ENCODE measurements at regions not wholly inside any gene's neighbourhood (a gene's known extent, or its start where the extent isn't known, plus 50 kb on each side); places are given as distances from the start of the nearest gene placed in this dataset.

DNA sequence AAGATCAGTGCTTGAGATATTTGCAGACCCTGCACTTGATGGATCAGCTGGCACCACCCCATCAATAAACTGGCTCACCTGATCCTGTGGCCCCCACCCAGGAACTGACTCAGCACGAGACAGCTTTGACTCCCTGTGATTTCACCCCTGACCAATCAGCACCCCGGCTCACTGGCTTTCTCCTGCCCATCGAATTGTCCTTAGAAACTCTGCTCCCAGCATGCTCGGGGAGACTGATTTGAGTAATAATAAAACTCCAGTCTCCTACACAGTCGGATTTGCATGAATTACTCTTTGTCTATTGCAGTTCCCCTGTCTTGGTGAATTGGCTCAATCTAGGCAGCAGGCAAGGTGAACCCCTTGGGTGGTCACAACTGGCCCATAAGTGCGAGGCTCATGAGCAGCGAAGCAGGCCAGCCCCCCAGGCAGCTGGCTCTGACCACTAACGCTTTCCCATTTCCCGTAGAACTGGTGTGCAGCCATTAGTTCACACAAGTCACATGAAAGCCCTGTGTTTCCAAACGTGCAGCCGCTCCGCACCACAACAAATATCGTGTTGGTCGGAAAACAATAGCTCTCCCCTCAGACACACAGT is 79.6 kb downstream of the RSPH3 start:
- Histone ChIP-seq H3K9ac (ENCODE audit: low read depth, low read length) (no peak overlapping the region), H3K36me3 (ENCODE audit: control insufficient read depth, insufficient read depth, low read length) (no peaks in the 10 kb centered on the region), H3K4me3 (ENCODE audit: low read depth, low read length) (no peak overlapping the region), H3K27me3 (ENCODE audit: control insufficient read depth, insufficient read depth, low read length) (no peaks in the 10 kb centered on the region), H3K4me1 (ENCODE audit: control insufficient read depth, insufficient read depth, low read length) (peaks cover 12% of the 10 kb centered on the region), H3K9me3 (ENCODE audit: control insufficient read depth, insufficient read depth, low read length) (no peaks in the 10 kb centered on the region)

- Histone ChIP-seq H3K27me3 (ENCODE audit: control insufficient read depth, insufficient read depth, low read length) (no peaks in the 10 kb centered on the region), H3K9me3 (ENCODE audit: control insufficient read depth, insufficient read depth, low read length) (no peaks in the 10 kb centered on the region), H3K36me3 (ENCODE audit: control insufficient read depth, insufficient read depth, low read length) (no peaks in the 10 kb centered on the region), H3K4me3 (ENCODE audit: low read depth, low read length) (no peak overlapping the region), H3K9ac (ENCODE audit: low read depth, low read length) (no peak overlapping the region), H3K4me1 (ENCODE audit: control insufficient read depth, insufficient read depth, low read length) (peaks cover 12% of the 10 kb centered on the region)
Observed at GRCh38 chr6:158919865-158920264, 80.1 kb downstream of the RSPH3 start.

GRCh38 chr6:158916617-158917016 is 83.4 kb downstream of the RSPH3 start:
- Histone ChIP-seq H3K9me3 (ENCODE audit: control insufficient read depth, insufficient read depth, low read length) (no peaks in the 10 kb centered on the region), H3K27me3 (ENCODE audit: control insufficient read depth, insufficient read depth, low read length) (no peaks in the 10 kb centered on the region), H3K9ac (ENCODE audit: low read depth, low read length) (no peak overlapping the region), H3K4me3 (ENCODE audit: low read depth, low read length) (no peak overlapping the region), H3K36me3 (ENCODE audit: control insufficient read depth, insufficient read depth, low read length) (no peaks in the 10 kb centered on the region), H3K4me1 (ENCODE audit: control insufficient read depth, insufficient read depth, low read length) (peaks cover 8% of the 10 kb centered on the region)

GRCh38 chr6:158914923-158915322 is 85.1 kb downstream of the RSPH3 start:
- no peaks in the 10 kb centered on the region for H3K9me3 ChIP-seq (ENCODE audit: control insufficient read depth, insufficient read depth, low read length)
- peaks cover 18% of the 10 kb centered on the region for H3K4me1 ChIP-seq (ENCODE audit: control insufficient read depth, insufficient read depth, low read length)
- H3K4me3 ChIP-seq (ENCODE audit: low read depth, low read length), result no peak overlapping the region
- H3K36me3 ChIP-seq (ENCODE audit: control insufficient read depth, insufficient read depth, low read length), result no peaks in the 10 kb centered on the region
- no peaks in the 10 kb centered on the region for H3K27me3 ChIP-seq (ENCODE audit: control insufficient read depth, insufficient read depth, low read length)
- H3K9ac ChIP-seq (ENCODE audit: low read depth, low read length), result no peak overlapping the region

DNA sequence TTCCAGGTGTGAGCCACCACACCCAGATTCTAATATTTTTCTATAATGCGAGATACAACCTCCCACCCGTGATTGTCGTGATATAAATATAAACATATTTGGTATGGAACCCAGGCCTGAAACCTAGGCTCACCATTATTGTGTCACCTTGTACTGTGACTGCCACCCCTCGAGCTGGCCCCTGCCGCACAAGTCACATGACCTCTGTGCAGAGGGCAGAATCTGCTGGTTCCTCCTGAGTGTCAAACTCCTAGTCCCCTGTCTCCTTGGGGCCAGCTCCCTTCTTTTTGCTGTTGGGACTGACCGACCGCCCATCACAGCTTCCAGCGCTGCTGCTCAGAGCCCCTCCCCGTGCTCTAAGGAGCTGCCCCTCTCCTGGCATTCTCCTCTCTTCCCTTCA is 86.4 kb downstream of the RSPH3 start:
- Histone ChIP-seq H3K4me1 (ENCODE audit: control insufficient read depth, insufficient read depth, low read length) (peaks cover 18% of the 10 kb centered on the region), H3K9ac (ENCODE audit: low read depth, low read length) (no peak overlapping the region), H3K36me3 (ENCODE audit: control insufficient read depth, insufficient read depth, low read length) (no peaks in the 10 kb centered on the region), H3K4me3 (ENCODE audit: low read depth, low read length) (no peak overlapping the region), H3K9me3 (ENCODE audit: control insufficient read depth, insufficient read depth, low read length) (no peaks in the 10 kb centered on the region), H3K27me3 (ENCODE audit: control insufficient read depth, insufficient read depth, low read length) (no peaks in the 10 kb centered on the region)

GRCh38 chr6:158912655-158913054 is 87.3 kb downstream of the RSPH3 start:
- Histone ChIP-seq H3K4me3 (ENCODE audit: low read depth, low read length) (no peak overlapping the region), H3K36me3 (ENCODE audit: control insufficient read depth, insufficient read depth, low read length) (no peaks in the 10 kb centered on the region), H3K27me3 (ENCODE audit: control insufficient read depth, insufficient read depth, low read length) (no peaks in the 10 kb centered on the region), H3K9ac (ENCODE audit: low read depth, low read length) (no peak overlapping the region), H3K9me3 (ENCODE audit: control insufficient read depth, insufficient read depth, low read length) (no peaks in the 10 kb centered on the region), H3K4me1 (ENCODE audit: control insufficient read depth, insufficient read depth, low read length) (peaks cover 18% of the 10 kb centered on the region)

DNA sequence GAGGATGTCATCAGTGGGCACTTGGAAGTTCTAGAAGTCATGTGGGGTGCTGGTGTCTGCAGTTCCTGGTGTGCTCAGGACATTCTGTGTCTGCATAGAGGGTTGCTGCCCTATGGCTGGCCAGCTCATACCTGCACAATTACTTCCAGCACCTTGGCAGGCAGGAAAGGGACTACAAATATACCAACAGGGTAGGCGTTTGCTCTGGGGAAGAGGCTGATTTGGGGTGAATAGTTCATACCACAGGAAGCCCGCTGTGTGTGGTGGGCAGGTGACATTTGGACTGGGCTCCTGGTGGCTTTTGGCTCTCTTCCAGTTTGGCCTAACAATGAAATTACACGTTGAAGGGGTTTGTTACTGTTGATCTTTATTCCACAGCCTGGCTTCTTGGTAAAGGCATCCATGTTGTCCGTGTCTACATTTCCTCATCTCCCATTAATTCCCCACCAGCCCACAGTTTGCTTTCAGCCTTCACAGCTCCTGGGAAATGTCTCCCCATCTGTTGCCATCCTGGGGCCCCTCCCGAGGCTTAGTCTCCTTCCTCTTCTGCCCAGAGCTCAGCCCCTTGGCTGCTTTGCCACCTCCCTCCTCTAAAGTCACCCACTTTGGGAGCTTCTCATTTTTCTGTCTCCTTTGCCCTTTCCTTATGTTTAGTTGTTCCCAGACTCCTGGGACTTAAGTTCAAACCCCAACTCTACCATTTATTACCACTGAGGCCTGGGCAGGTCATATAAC is 88.1 kb downstream of the RSPH3 start:
- Histone ChIP-seq H3K4me3 (ENCODE audit: low read depth, low read length) (no peak overlapping the region), H3K36me3 (ENCODE audit: control insufficient read depth, insufficient read depth, low read length) (no peaks in the 10 kb centered on the region), H3K4me1 (ENCODE audit: control insufficient read depth, insufficient read depth, low read length) (peaks cover 18% of the 10 kb centered on the region), H3K9ac (ENCODE audit: low read depth, low read length) (peak overlapping the region; percentile 58), H3K9me3 (ENCODE audit: control insufficient read depth, insufficient read depth, low read length) (no peaks in the 10 kb centered on the region), H3K27me3 (ENCODE audit: control insufficient read depth, insufficient read depth, low read length) (no peaks in the 10 kb centered on the region)

GRCh38 chr6:158910484-158911440 is 89.2 kb downstream of the RSPH3 start:
- Histone ChIP-seq H3K9ac (ENCODE audit: low read depth, low read length) (no peak overlapping the region), H3K9me3 (ENCODE audit: control insufficient read depth, insufficient read depth, low read length) (peaks cover 3% of the 10 kb centered on the region), H3K36me3 (ENCODE audit: control insufficient read depth, insufficient read depth, low read length) (no peaks in the 10 kb centered on the region), H3K27me3 (ENCODE audit: control insufficient read depth, insufficient read depth, low read length) (no peaks in the 10 kb centered on the region), H3K4me1 (ENCODE audit: control insufficient read depth, insufficient read depth, low read length) (peaks cover 18% of the 10 kb centered on the region), H3K4me3 (ENCODE audit: low read depth, low read length) (no peak overlapping the region)

- Histone ChIP-seq H3K27me3 (ENCODE audit: control insufficient read depth, insufficient read depth, low read length) (no peaks in the 10 kb centered on the region), H3K9ac (ENCODE audit: low read depth, low read length) (peak overlapping the region; percentile 13), H3K4me3 (ENCODE audit: low read depth, low read length) (peak overlapping the region; percentile 5), H3K36me3 (ENCODE audit: control insufficient read depth, insufficient read depth, low read length) (no peaks in the 10 kb centered on the region), H3K9me3 (ENCODE audit: control insufficient read depth, insufficient read depth, low read length) (peaks cover 8% of the 10 kb centered on the region), H3K4me1 (ENCODE audit: control insufficient read depth, insufficient read depth, low read length) (peaks cover 18% of the 10 kb centered on the region)
Observed at GRCh38 chr6:158909938-158910337, 90.1 kb downstream of the RSPH3 start.

DNA sequence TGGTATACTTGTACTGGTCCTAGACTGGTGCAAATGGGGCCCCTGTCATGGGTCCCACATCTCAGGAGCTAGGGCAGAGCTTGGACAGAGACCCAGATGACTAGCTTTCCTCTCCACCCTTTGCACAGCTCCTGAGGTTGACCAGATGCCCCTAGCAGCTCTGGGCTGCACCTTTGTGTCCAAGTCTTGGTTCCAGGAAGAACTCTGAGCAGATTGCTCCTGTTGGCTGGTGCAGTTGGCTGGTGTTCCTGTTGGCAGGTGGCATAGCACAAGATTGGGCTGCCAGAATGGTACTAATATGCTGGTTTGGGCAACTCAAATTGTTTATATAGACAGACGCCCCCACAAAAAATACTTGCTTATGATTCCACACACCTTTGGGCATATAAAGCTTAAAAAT is 89.4 kb upstream of the EZR start:
- Histone ChIP-seq H3K4me1 (ENCODE audit: control insufficient read depth, insufficient read depth, low read length) (peaks cover 18% of the 10 kb centered on the region), H3K9me3 (ENCODE audit: control insufficient read depth, insufficient read depth, low read length) (peaks cover 16% of the 10 kb centered on the region), H3K36me3 (ENCODE audit: control insufficient read depth, insufficient read depth, low read length) (no peaks in the 10 kb centered on the region), H3K4me3 (ENCODE audit: low read depth, low read length) (no peak overlapping the region), H3K9ac (ENCODE audit: low read depth, low read length) (no peak overlapping the region), H3K27me3 (ENCODE audit: control insufficient read depth, insufficient read depth, low read length) (no peaks in the 10 kb centered on the region)

DNA sequence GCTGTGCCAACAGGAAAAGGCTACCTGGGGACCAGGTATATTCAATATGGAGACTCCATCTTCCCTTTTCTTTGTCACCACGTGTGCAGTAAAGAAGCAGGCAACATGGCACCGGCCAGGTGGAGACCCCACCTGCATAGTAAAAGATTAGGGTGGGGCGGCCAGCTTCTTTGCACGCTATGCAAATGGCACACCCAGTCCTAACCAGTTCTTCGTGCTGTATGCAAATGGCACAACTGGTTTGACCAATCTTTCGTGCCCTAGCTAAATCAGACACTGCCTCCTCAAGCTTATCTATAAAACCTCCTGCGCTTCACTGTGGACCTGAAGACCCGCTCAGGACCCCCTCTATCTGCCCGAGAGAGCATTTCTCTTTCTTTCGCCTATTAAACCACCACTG is 88.8 kb upstream of the EZR start:
- H3K27me3 ChIP-seq (ENCODE audit: control insufficient read depth, insufficient read depth, low read length), result no peaks in the 10 kb centered on the region

More for the DNA sequence above, 88.8 kb upstream of the EZR start:
- no peak overlapping the region for H3K4me3 ChIP-seq (ENCODE audit: low read depth, low read length)
- H3K9ac ChIP-seq (ENCODE audit: low read depth, low read length), result no peak overlapping the region
- H3K4me1 ChIP-seq (ENCODE audit: control insufficient read depth, insufficient read depth, low read length), result peaks cover 18% of the 10 kb centered on the region
- peaks cover 16% of the 10 kb centered on the region for H3K9me3 ChIP-seq (ENCODE audit: control insufficient read depth, insufficient read depth, low read length)
- no peaks in the 10 kb centered on the region for H3K36me3 ChIP-seq (ENCODE audit: control insufficient read depth, insufficient read depth, low read length)
